ENCODE measurements at regions not wholly inside any gene's neighbourhood (a gene's known extent, or its start where the extent isn't known, plus 50 kb on each side); places are given as distances from the start of the nearest gene placed in this dataset.
"Not testable (repeated sequence)": the region's sequence is repeated elsewhere in the genome, so short reads cannot be mapped to it uniquely, and the experiment has no call there.

DNA sequence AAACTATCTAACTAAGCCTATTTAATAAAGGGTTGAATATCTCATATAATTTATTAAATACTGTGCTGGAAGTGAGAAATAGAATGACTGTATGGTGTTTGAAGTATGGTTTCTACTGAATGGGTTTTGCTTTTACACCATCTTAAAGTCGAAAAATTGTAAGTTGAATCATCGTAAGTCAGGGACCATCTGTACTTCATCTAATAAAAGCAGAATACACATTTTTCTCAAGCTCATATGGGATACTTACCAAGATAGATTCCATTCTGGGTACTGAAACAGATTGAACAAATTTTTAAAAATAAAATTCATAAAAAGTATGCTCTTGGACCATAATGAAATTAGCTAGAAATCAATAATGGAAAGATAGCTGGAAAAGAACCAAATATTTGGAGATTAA is 285.4 kb downstream of the CXCL12 start:
- DNase-seq (ENCODE audit: low spot score), result no peak

DNA sequence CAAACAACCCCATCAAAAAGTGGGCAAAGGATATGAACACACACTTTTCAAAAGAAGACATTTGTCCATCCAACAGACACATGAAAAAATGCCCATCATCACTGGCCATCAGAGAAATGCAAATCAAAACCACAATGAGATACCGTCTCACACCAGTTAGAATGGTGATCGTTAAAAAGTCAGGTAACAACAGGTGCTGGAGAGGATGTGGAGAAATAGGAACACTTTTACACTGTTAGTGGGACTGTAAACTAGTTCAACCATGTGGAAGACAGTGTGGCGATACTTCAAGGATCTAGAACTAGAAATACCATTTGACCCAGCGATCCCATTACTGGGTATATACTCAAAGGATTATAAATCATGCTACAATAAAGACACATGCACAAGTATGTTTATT is 288.7 kb downstream of the CXCL12 start:
- not testable (repeated sequence) for DNase-seq (ENCODE audit: low spot score)

DNA sequence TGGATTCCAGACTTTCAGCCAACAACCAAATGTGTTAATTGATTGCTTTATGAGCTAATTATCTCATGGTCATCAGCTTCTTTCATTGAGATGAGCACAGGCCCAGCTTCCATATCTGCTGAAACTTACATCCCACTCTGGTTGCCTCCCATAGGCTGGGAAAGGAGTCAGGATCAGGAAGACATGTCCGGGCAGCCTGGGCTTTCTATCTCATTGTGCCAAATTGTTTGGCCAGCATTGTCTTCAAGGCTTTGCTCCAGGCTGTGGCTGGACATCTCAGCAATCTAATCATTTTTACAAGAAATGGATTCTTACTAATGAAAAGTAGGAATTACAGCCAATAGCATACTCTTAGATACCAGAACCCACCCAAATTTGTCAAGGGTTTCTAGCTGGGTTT is 295.2 kb downstream of the CXCL12 start:
- no peak for DNase-seq (ENCODE audit: low spot score)

DNA sequence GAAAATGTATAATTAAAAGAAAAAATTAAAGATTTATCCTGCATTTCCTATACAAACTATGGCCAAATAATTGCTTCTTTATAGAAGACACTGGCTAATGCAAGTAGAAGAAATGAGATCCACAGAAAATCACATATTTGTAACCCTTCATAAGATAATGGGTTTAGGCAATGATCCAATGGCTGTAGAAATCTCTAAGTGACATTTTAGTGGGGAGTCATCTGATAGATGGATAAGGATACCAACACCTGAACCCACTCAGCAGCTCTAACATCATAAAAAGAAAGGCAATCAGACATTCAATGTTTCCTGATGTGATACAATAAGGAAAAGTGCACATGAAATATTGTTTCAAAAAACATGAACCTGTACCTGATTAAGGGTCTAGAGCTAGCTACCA is 297.5 kb downstream of the CXCL12 start:
- DNase-seq (ENCODE audit: low spot score), result no peak

DNA sequence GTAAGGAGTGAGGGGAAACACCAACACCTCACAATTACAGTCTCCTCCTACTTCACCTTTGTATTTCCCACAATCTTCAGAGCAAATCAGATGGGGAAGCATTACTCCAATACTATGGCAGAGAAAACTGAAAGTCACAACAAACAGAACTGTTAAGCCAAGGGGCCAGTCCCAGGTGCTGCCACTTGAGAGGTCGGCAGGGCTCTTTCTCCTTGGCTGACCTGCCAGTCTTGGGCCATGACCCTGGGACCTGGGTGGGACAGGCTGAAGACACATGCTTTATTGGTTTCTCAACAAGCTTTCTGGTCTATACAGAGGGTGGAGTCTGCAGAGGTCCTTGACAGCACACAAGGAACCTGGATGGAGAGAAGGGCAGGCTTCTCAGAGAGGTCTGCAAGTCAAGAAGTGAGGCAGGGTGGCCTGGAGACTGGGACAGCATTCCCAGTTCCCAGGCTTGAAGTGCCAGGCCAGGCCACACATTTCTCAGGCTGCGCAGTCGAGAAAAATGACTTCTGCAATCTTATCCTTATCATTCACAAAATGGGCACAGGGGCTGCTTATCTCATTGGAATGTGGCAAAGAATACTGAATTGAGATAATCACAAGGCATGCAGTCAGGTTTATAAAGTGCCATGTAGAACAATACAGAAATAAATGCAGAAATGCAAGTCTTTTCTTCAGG is 301.0 kb downstream of the CXCL12 start:
- no peak for DNase-seq (ENCODE audit: low spot score)

DNA sequence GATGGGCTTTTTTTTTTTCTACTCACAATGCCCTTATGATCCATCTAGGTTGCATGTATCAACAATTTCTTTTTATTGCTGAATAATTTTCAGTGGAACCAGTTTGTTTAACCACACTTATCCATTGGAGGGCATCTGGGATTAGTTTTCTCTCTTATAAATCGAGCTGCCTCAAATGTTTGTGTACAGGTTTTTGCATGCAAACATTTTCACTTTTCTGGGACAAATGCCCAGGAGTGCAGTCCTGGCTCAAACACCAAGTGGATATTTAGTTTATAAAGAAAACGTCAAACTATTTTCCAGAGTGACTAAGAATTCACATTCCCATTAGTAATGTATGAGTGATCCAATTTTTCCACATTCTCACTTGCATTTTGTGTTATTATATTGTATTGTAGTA is 313.4 kb downstream of the CXCL12 start:
- DNase-seq (ENCODE audit: low spot score), result no peak

DNA sequence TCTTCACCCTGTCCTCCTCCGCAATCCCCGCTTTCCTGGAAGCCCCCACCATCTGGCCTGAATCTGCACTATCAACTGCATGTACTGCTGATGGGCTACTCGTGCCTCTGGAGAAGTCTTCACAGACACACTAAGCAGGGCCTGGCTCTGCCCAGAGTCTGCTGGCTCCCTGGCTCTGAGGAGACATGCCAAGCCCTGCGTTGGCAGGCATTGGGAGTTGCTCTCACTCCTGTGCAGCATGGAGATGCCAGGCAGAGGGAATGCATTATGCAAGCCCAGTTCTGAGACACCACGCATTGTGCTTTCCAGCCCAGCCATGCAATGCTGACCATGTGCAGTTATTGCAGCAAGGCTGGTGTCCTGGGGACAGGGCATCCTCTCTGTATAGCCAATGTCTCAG is 314.6 kb downstream of the CXCL12 start:
- no peak for DNase-seq (ENCODE audit: low spot score)

DNA sequence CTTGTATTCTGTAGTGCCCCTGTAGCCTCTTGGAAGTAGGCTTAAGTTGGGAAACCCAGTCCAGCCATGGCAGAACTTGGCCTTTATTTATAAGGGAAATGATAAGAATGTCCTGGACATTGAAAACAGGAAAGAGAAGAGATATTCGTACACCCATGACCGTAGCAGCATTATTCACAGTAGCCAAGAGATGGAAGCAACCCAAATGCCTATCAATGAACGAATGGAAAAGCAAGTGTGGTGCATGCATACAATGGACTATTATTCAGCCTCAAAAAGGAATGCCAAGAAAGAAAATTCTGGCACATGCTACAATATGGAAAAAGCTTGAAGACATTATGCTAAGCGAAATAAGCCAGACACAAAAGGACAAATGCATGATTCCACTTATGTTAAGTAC is 315.3 kb downstream of the CXCL12 start:
- no peak for DNase-seq (ENCODE audit: low spot score)

DNA sequence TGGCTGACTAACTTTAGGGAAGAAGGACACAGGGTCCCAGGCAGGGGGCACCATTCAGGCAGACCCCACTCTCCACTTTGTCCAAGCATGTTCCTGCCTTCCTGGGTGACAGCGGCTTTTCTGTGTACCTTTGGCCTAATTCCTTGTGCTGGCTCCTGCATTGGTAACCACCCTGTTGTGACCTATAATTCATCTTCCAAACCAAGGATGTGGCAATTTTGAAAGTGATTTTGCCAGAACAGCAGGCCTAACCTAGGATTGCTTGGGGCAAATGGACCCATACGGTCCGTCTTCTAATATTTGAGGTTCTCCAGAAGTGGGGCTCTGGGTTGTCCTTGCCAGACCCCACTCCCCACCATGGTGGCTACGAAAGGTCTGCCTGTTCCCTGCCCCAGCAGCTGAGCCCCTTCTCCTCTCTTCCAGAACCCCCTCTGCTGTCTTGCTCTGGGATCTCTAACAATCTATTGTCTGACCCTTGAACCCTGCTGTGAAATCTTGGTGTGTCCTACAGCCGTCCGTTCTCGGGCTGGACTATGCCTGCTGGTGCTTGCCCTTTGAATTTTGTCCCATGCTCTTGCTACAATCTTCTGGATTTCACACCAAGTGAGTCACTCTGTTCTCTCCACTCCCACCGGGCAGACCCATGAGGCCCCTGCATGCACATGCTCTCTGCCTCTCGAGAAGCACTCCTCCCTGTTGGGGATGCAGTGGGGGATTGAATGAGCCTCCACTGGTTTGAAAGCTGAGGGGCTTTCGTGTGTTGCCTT is 316.0 kb downstream of the CXCL12 start:
- DNase-seq (ENCODE audit: low spot score), result no peak

DNA sequence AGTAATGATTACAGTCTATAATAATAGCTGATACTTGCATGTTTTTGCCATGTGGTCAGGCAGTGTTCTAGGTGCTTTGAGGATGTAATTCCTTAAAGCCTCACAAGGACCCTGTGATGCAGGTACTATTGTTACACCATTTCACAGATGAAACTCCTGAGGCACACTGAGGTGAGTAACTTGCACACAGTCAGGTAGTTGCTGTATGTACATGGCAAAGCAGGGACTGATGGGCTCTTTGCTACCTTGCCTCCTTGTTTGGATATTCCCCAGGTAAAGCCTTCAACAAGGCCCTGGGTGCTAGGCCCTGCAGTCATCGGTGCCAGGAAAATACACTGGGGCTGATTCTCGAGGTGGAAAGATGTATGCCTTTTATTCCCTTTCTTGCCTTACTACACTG is 317.5 kb downstream of the CXCL12 start:
- no peak for DNase-seq (ENCODE audit: low spot score)

DNA sequence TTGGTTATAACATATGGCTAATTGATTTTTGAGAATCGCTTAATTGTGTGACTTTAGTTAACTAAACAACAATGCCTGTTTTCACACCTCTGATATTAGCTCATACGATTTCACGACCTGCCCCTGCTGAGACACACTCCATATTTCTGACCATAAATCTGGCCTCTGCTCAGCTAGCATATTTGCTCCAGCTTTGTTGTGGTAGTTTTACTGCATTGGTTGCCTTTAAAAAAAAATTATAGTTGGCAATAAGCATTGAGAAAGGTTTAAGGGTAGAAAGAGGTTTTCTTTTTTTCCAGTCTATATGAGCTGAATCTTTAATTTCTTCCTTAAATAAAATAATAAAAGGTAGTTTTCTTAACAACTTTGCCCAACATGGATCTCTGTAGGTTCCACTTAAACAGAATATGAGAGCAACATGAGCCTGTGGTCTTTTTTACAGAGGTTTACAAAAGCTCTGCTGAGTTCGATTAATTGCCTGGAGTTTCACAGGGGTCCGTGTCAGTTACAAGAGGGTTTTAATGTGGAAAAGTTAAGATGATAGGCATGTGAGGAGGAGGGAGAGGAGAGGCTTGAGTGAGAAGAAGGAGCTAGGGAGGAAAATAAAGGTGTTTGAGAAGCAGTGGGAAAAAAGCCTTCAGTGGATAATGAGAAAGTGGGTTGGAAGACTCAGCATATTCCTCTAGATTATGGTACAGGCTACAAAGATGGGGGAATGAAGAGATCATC is 318.2 kb downstream of the CXCL12 start:
- DNase-seq (ENCODE audit: low spot score), result no peak

DNA sequence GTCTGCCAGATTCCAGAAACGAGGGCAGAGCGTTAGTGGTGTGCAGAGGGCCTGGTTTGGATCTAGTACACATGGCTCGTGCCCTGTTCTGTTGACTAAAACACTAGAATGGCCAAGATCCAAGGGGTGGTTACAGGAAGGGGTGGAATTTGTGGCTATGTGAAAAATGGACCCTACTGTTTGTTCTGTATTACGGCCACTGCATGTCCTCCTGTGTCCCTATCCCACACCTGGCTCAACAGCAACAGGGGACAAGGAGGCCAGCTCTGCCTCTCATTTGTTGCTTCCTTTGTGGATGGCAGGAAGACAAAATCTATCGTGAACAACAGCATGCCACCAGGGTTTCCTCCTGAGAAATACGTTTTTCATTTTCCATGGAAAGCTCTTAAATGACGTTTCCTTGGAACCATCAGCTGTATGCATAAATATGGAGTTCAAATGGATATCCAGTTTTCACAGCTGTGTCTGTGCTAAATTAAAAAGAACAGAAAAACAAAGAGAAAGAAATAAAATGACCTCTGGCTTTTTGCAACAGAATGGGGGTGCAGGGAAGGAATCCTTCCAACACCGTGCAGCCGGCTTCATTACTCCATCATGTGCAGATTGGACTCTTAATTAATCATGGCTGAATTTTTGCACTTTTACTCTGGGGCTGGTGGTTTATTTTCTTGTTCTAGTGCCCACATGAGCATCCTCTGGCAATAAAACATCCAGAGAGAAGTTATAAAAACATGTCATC is 318.9 kb downstream of the CXCL12 start:
- DNase-seq (ENCODE audit: low spot score), result no peak

DNA sequence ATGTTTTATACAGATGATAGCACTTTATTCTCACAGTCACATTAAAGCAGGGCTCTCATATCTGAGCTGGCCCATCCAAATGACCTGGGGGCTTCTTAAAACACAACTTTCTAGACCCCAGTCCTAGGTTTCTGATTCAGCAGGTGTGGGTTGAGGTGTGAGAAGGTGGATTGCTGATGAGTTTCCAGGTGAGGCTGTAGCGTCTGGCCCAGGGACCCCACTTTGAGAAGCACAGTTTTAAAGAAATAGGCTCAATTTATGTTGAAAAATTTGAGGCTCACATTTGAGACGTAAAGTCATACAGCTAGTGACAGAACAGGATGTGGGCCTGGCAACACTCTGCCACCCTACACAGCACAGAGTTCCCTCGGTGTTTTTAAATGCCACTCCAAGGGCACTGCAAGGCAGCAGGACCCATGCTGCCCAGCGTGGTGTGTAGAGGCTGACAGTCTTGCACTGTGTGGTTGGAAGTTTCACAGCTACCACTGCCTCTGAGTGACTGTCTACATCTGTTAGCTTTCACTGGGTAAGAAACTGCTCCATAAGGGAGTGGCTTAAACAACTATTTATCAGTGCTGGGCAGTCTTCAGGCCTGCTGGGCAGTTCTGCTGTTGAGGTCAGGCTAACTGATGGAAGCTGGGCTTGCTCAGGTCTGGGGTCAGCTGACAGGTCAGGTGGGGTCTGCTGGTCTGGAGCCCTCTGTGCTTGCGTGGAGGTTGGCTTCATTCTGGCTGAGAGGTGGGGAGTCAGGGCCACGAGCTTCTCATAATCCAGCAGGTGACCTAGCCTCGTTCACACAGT is 319.7 kb downstream of the CXCL12 start:
- no peak for DNase-seq (ENCODE audit: low spot score)

DNA sequence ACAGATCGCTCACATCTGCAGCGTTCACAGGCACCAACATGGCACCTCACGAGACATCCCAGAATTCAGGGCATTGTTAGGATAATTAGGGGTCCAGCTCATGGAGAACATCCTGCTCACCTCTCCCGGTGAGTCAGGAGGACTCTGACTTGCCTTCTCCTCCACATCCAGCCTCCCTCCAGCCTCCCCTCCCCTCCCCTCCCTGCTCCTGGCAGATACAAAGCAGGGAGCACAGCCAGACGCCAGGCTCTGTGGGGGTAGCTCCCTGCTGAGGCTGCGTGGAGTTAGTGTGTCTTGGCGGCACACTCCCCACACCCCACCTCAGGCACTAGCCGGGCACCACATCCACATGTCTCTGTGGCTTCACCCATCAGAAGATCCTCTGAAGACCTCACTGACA is 320.6 kb downstream of the CXCL12 start:
- DNase-seq (ENCODE audit: low spot score), result no peak

DNA sequence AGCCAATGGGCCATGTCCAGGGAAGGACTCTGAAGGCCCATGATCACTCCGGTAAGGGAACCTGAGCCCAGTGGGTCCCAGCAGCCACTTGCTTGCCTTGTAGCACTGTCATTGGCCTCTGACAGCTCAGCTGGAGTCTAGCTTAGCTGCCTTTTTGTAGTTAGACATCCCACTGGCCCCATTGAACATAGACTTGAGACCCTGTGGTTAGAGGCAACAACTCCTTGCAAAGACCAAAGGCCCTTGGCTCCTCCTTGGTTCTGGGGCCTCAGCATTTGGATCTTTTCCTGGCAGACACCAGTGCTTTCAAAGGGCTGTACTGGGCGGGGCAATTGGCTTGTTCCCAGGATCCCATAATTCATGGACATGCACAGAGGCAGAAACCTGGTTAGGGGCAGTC is 321.2 kb downstream of the CXCL12 start:
- DNase-seq (ENCODE audit: low spot score), result no peak

DNA sequence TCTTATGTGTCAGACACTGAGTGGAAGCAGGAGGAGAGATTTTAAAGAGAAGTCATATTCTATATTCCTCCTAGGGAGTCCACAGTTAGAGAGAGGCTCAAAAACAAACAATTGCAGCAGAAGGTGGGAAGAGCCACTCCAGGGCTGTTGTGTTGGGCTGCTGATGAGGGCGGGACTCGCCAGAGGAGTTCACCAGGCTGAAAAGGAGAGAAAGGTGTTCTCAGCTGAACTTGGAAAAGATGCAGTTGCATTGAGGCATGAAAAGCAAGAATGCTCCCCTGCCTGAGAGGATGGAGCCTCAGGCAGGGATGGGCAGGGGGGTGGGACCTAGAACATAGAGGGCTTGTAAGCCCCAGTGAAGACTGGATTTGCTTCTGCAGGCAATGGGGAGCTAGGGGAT is 324.2 kb downstream of the CXCL12 start:
- no peak for DNase-seq (ENCODE audit: low spot score)

DNA sequence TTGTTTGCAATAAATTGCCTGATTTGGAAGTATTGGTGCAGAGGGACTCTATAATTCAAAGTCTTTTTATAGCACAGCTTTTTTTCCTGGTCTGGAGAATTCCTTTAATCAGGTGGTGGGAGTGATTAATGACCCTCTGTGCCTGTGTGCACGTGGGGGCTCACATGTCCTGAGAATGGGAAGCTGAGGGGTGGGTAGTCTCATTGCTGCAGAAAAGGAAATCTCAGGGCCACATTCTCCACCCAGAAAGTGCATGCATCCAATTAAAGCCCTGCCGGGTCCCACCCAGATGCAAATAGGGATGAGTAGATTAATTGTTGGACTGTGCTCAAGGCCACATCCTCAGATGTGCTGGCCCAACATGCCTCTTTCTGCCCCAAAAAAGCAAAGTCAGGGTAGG is 324.7 kb downstream of the CXCL12 start:
- no peak for DNase-seq (ENCODE audit: low spot score)

DNA sequence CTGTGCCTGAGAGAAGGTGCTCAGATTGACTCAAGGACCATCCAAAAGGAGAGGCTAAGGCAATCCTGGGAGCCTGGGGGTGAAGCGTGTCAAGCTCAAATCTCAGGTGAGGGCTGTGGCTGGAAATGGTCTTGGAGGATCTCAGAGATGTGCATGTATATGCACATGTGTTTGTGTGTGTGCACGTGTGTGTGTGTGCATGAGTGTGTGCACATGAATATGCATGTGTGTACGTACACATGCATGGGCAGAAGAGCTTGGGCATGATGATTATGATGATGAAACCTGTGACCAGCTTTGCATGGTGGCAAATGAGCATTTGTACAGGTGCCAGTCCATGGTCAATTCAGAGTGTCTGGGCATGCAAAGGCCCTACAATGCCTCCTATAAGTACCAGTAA is 326.6 kb downstream of the CXCL12 start:
- no peak for DNase-seq (ENCODE audit: low spot score)

DNA sequence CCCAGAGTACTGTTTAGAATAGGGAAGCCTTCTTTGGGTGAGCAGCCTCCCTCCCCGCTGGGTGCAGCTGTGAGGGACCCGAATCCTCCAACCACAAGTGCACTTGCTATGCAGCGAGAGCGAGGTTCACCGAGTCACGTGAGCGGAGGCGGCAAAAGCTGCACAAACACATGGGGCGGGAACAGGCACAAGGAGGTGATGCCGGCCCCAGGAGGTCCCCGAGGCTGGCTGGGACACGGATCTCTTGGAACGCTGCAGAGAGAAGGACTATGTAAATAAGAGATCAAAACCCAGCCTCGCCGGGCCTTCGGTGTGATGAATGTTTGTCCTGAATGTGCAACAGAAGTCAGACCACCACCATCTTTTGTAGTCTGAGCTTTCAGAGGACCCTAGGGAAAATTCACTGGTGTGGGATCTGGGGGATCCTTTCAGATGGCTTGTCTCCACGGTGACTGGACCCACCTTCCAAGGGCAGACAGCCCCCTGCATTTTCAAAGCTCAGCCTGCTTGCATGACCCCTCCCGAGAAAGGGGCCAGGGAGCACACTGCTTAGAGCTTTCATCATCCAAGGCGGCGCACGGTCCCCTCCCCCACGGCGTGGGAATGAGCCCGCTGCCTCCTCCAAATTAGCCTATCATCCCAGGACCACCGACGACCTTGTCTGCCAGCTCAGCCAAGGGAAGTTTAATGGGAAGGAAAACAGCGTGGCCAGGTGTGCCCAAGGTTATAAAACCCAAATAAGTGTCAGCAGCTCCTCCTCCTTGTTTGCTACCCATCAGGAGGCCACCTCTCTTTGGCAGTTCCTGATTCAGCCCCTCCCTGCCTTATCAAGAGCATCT is 327.7 kb downstream of the CXCL12 start:
- no peak for DNase-seq (ENCODE audit: low spot score)

DNA sequence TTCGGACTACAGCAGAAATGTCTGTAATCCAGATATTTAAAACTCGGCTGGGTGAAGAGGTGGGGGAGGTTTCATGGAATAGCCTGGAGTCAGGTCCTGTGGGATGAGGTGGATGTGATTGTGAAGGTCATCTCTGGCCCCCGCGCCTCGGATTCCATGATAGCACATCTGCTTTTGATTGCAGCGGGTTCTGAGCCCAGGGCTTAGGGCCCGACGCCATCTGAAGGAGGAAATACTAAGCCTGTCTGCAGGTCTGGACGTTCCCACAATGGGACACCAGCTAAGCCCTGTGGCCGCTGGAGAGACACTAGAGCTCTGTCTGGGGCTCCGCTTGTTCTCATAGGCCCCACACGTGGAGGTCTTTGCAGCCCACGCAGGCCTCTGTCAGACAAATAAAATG is 328.7 kb downstream of the CXCL12 start:
- no peak for DNase-seq (ENCODE audit: low spot score)

DNA sequence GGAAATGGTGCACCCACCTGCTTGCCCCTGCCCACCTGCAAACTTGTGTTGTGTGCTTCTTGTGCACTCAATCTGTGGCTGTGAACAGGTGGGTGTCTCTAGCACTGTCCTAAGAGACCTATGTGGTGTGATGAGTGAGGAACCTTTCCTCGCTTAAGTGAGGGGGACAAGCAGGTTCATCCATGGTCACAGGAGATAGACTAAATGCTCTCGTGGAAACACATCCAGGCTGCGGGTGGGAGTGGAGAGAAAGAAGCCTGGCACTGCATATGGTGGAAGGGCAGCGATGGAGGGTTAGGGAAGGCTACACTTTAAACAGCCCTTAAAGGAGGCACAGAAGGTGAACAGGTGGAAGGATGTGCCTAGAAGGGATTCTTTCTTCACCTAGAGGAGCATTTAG is 330.9 kb downstream of the CXCL12 start:
- DNase-seq (ENCODE audit: low spot score), result no peak
